NCI-H2227 (cell line): ENCODE measurements at regions not wholly inside any gene's neighbourhood (a gene's known extent, or its start where the extent isn't known, plus 50 kb on each side); places are given as distances from the start of the nearest gene placed in this dataset.

ENCODE experiments used
- DNase-seq: peaks from one replicate; lab custom pipeline; 2025; ENCODE audit not compliant: unreplicated experiment; lab: John Stamatoyannopoulos, UW

- DNase-seq, result no peak
Observed at GRCh38 chr6:14795451-14795850, 450.4 kb upstream of the JARID2 start.

DNA sequence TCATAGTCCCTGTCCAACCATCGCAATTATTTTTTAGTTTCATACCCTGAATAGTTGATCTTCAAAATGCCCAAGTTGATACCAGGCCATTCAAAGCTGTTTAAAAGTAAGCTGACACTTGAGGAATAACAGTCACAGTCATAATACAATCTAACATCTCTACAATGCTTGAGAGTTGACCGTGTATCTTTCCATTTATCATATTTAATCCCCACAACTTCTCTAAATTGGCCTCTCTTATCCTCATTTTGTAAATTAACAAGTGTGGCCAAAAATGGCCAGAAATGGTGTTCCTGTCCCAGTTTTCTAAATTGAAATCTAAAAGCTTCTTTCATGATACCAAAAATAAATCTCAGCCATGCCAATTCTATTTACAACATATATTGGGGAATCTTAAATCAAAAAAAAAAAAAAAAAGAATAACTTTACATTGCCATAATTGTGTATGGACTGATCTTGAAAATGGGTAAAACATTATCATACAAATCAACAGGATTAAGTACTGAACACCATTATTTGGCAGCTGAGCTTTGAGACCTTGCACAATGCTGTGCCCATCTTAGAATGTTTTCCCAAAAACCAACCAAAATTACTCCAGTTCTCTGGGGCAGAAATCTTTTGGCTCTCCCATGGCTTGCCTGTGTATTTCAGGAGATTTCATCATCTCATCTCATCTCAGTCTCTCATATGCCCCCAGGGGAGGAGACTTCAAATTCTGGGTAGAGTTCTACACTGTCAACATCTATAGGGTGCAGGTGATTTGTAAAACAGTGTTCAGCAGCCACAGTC lies 448.7 kb upstream of the JARID2 start:
- DNase-seq, result no peak

- DNase-seq, result no peak
Observed at GRCh38 chr6:14797875-14798593, 447.8 kb upstream of the JARID2 start.

DNA sequence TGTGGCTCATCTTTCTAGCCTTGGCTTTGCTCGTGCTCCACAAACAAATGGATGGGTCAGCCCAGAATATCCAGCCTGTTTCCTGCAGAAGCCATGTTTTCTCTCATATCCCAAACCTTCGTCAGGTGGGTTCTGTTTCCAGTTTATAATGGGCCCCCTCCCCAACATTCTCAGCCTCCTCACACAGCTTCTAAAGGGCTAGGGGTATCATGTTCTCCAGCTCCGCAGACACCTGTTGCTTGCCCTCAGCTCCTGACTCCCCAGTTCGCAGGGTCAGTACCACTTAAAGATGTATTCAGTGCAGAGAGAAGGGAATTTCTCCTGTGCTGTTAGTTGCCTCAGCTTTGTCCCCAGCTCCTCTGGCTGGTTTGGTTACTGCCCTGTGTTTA lies 447.3 kb upstream of the JARID2 start:
- no peak for DNase-seq

- DNase-seq, result no peak
Observed at GRCh38 chr6:14798996-14799588, 446.8 kb upstream of the JARID2 start.

GRCh38 chr6:14799928-14800327 lies 445.9 kb upstream of the JARID2 start:
- DNase-seq, result peak; percentile 68

- no peak for DNase-seq
Observed at GRCh38 chr6:14802514-14803160, 443.2 kb upstream of the JARID2 start.

DNA sequence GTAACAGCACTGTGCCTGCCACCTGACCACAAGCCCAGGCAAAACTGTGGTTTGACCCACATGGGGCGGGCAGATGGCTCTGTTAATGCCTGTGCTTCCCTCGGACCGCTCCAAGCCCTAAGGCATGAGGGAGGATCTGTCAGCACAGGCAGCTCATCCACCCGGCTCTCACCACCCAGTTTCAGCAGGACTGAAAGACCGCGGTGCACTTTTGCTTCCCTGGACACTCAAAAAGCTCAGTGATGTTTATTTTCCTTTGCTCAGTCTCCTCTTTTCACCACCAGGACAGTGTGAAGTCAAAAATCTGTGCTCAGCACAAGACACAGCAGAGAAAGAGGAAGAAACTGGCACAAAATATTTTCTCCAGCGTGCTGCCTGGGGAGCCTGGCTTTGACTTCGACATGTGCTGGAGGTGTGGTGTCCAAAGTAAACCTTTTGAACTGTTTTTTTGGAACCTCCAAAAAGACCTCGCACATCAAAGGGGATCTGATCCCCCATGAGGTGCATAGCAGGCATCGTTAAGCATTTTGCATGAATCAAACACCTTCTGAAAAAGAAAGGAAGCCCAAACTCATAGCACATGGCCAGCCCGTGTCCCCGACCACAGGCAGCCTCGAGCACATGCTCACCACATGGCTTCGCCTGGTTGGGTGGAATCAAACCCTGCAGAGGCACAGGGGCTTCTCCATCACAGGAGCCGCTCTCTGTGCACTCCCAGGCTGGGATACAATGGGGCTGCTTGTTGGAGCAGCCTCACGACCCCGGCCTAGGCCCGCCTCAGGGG lies 441.7 kb upstream of the JARID2 start:
- no peak for DNase-seq

DNA sequence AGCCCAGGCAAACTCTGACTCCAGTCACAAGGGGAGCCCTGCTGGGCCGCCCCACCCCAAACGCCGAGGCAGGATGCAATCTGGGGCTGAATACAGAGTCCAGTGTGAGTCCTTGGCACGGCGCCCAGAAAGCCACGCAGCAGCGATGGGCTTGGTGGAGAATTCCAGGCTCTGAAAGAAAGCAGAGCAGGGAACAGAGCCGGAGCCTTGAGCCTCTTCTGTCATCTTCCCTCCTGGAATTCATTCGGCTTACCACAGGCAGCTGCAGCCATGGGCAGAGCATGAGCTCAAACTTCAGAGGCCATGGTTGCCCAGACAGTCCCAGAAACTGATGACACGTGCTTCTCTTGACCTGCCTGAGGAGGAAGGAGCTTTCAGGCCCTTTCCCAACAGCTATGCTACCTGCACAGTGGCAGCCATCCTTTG lies 441.1 kb upstream of the JARID2 start:
- peak; percentile 70 for DNase-seq

DNA sequence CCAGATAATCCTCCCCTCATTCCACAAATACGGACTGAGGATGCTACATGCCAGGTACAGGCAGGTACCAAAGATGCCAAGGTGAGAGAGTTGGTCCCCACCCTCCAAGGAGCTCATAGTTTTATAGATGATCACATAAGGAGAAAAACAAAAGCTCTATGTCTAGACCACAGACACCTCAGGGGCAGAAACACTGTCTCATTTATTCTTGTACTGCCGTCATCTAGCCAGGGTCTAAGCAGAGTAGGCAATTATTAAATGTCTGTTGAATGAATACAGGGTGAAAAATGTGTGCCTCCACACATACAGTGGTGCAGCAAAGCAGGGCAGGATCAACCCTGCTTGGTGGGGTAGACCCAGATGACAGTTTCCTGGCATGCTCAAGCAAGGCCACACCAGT lies 439.8 kb upstream of the JARID2 start:
- no peak for DNase-seq

GRCh38 chr6:14807130-14807529 lies 438.7 kb upstream of the JARID2 start:
- no peak for DNase-seq

- no peak for DNase-seq
Observed at GRCh38 chr6:14807971-14808370, 437.9 kb upstream of the JARID2 start.

GRCh38 chr6:14810021-14810420 lies 435.8 kb upstream of the JARID2 start:
- no peak for DNase-seq

GRCh38 chr6:14811775-14812428 lies 434.0 kb upstream of the JARID2 start:
- DNase-seq, result no peak

- DNase-seq, result no peak
Observed at GRCh38 chr6:14814016-14814415, 431.9 kb upstream of the JARID2 start.

DNA sequence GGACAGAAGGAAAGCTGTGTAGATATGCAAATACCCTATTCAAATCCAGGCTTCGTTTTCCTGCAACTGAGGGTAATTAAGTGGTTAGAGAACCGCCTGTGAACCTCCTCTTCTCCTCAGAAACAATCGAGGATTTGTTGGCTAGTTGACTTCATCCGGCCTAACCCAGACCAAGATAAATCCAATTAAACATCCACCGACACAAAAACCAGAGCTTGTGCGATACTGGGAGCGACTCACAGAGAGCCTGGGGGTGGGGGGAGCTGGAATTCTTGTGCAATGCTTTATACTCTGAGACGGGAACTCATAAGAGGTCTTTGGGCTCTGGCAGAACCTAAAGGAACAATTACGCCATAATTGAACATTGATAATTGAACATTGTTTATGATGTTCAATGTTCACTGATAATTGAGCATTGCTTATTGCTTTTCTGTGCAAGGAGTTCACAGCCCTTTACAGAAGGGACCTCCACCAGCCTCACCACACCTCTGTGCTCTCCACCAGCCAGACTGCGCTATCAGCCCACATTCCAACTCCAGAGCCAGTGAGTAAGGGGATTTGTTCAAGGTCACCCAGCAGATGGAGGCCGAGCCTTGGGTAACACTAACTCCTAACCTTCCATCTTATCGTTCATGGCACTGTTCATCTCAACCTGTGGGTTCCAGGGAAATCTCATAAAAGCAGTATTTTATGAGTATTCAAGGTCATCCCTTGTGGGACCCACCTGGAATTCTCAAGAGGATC lies 429.6 kb upstream of the JARID2 start:
- DNase-seq, result no peak

- DNase-seq, result no peak
Observed at GRCh38 chr6:14817074-14817473, 428.8 kb upstream of the JARID2 start.

- no peak for DNase-seq
Observed at GRCh38 chr6:14818422-14818884, 427.4 kb upstream of the JARID2 start.

GRCh38 chr6:14819001-14819400 lies 426.9 kb upstream of the JARID2 start:
- DNase-seq, result no peak
